A549 (cell line): ENCODE measurements at regions not wholly inside any gene's neighbourhood (a gene's known extent, or its start where the extent isn't known, plus 50 kb on each side); places are given as distances from the start of the nearest gene placed in this dataset.

ENCODE experiments used
- ATAC-seq, 2 experiments: fragments of 200-7000 bp in 1 of 2; fragments of >200 bp in 1 of 2; cut with Nextera tagmentation in 1 of 2; cut with Tn5 transposase in 1 of 2; 3 replicates each; pipeline versions ENCODE4 v1.8.0 to v1.9.1; 2018 to 2020; ENCODE audit warnings: mild to moderate bottlenecking in 1 of 2, moderate library complexity in 1 of 2
- CTCF ChIA-PET: fragments of 300-600 bp; sonication (Branson Sonifier 250); formaldehyde crosslinking; extraction: SDS; loops from one replicate; lab custom pipeline; 2021; ENCODE audit warnings: antibody characterized with exemption, inconsistent platforms; lab: Yijun Ruan, JAX
- POLR2A ChIA-PET: fragments of 350-600 bp; formaldehyde crosslinking; extraction: SDS; loops from one replicate; lab custom pipeline; 2021; ENCODE audit warnings: antibody characterized with exemption, inconsistent platforms; lab: Yijun Ruan, JAX
- DNase-seq, 2 experiments: peaks; one replicate each; pipeline versions ENCODE4 v3.0.0 to v3.0.0-alpha.2; 2011 to 2016; ENCODE audit warnings: low read depth in 1 of 2, low spot score in 1 of 2
- FAIRE-seq: peaks from 2 replicates; lab custom pipeline; 2011; peaks lifted over from hg19 to GRCh38; lab: Jason Lieb, UNC
- H3K27ac ChIP-seq, 2 experiments: fragments of >200 bp; sonication (Bioruptor Twin); formaldehyde crosslinking; 3 replicates each; pipeline ENCODE4 v1.5.1; 2016 to 2017
- H3K4me1 ChIP-seq: fragments of >200 bp; sonication (Bioruptor Twin); formaldehyde crosslinking; 3 replicates; pipeline ENCODE4 v1.6.1; 2016
- H3K4me2 ChIP-seq: fragments of >200 bp; sonication (Bioruptor Twin); formaldehyde crosslinking; 3 replicates; pipeline ENCODE4 v1.6.1; 2016
- H3K4me3 ChIP-seq: fragments of >200 bp; sonication (Bioruptor Twin); formaldehyde crosslinking; 3 replicates; pipeline ENCODE4 v1.5.1; 2016
- H3K9me3 ChIP-seq: fragments of >200 bp; sonication (Bioruptor Twin); formaldehyde crosslinking; 3 replicates; pipeline ENCODE4 v1.6.1; 2016
- BCL3 ChIP-seq: fragments of >200 bp; sonication (Bioruptor Twin); formaldehyde crosslinking; IDR thresholded peaks from 3 replicates; pipeline ENCODE4 v1.6.1; 2016
- CHD4 ChIP-seq: fragments of 200-600 bp; sonication (generic); IDR thresholded peaks from 2 replicates; pipeline ENCODE4 v1.6.1; 2016; ENCODE audit warnings: antibody characterized with exemption, mild to moderate bottlenecking, borderline replicate concordance
- CTCF ChIP-seq: fragments of >200 bp; sonication (Bioruptor Twin); formaldehyde crosslinking; IDR thresholded peaks from 3 replicates; pipeline ENCODE4 v1.5.1; 2016
- ELK1 ChIP-seq: fragments of 150-350 bp; IDR thresholded peaks from 2 replicates; pipeline ENCODE4 v1.6.1; 2014; ENCODE audit warnings: low read depth, mild to moderate bottlenecking, low read length
- EP300 ChIP-seq, 2 experiments: fragments of >200 bp; sonication (Bioruptor Twin); formaldehyde crosslinking; IDR thresholded peaks; 2 replicates in 1 of 2; 3 replicates in 1 of 2; pipeline ENCODE4 v1.6.1; 2016 to 2017
- ESRRA ChIP-seq: fragments of 150-350 bp; IDR thresholded peaks from 2 replicates; pipeline ENCODE4 v1.6.1; 2014; ENCODE audit warnings: mild to moderate bottlenecking, low read length, borderline replicate concordance
- FOXS1 ChIP-seq: fragments of 250-450 bp; sonication (Bioruptor Pico); IDR thresholded peaks from 2 replicates; pipeline ENCODE4 v1.5.0; 2020; ENCODE audit warnings: mild to moderate bottlenecking, moderate library complexity
- GATA3 ChIP-seq: IDR thresholded peaks from 2 replicates; pipeline ENCODE4 v1.6.1; 2012; ENCODE audit warnings: borderline replicate concordance
- HDAC2 ChIP-seq: fragments of 200-600 bp; sonication (generic); IDR thresholded peaks from 2 replicates; pipeline ENCODE4 v1.6.1; 2016
- HOXA7 ChIP-seq: fragments of 250-450 bp; sonication (Bioruptor Pico); IDR thresholded peaks from 2 replicates; pipeline ENCODE4 v1.5.0; 2020; ENCODE audit warnings: mild to moderate bottlenecking, moderate library complexity
- HOXB13 ChIP-seq: fragments of 250-450 bp; sonication (Bioruptor Pico); IDR thresholded peaks from 2 replicates; pipeline ENCODE4 v1.5.0; 2020; ENCODE audit warnings: low read depth, mild to moderate bottlenecking, moderate library complexity
- HOXB5 ChIP-seq: fragments of 250-450 bp; sonication (Bioruptor Pico); IDR thresholded peaks from 2 replicates; pipeline ENCODE4 v1.5.0; 2020; ENCODE audit warnings: mild to moderate bottlenecking, moderate library complexity
- KDM1A ChIP-seq: fragments of 200-600 bp; sonication (generic); IDR thresholded peaks from 2 replicates; pipeline ENCODE4 v1.6.1; 2016; ENCODE audit warnings: low read depth, mild to moderate bottlenecking
- KDM5A ChIP-seq: fragments of 200-600 bp; sonication (generic); IDR thresholded peaks from 2 replicates; pipeline ENCODE4 v1.6.1; 2016; ENCODE audit warnings: antibody characterized with exemption, mild to moderate bottlenecking
- MAFK ChIP-seq: fragments of 450-650 bp; IDR thresholded peaks from 2 replicates; pipeline ENCODE4 v1.6.1; 2014; ENCODE audit not compliant: partially characterized antibody
- MAX ChIP-seq: IDR thresholded peaks from 2 replicates; pipeline ENCODE4 v1.6.1; 2012
- MAZ ChIP-seq: fragments of 150-350 bp; IDR thresholded peaks from 2 replicates; pipeline ENCODE4 v1.6.1; 2014; ENCODE audit warnings: antibody characterized with exemption, low read depth, low read length, borderline replicate concordance
- MYC ChIP-seq: IDR thresholded peaks from 2 replicates; pipeline ENCODE4 v1.6.1; 2012; ENCODE audit warnings: mild to moderate bottlenecking, inconsistent platforms, low read length, improper control_type of control experiment, borderline replicate concordance
- PBX3 ChIP-seq: IDR thresholded peaks from 2 replicates; pipeline ENCODE4 v1.6.1; 2012
- RAD21 ChIP-seq, 2 experiments: fragments of >200 bp in 1 of 2; sonication (Bioruptor Twin) in 1 of 2; formaldehyde crosslinking in 1 of 2; IDR thresholded peaks in 1 of 2; conservative IDR thresholded peaks in 1 of 2; 2 replicates in 1 of 2; 3 replicates in 1 of 2; pipeline ENCODE4 v1.6.1; 2012 to 2018; ENCODE audit warnings: inconsistent platforms in 1 of 2
- RARB ChIP-seq: fragments of 250-450 bp; sonication (Bioruptor Pico); IDR thresholded peaks from 2 replicates; pipeline ENCODE4 v1.8.0; 2021; ENCODE audit warnings: mild to moderate bottlenecking, moderate library complexity
- RNF2 ChIP-seq: fragments of 200-600 bp; sonication (generic); IDR thresholded peaks from 2 replicates; pipeline ENCODE4 v1.6.1; 2016; ENCODE audit warnings: low read depth, mild to moderate bottlenecking, antibody characterized with exemption, moderate library complexity, borderline replicate concordance
- USF2 ChIP-seq: fragments of 450-650 bp; IDR thresholded peaks from 2 replicates; pipeline ENCODE4 v1.6.1; 2014; ENCODE audit warnings: antibody characterized with exemption
- ZFP36 ChIP-seq: fragments of 450-650 bp; IDR thresholded peaks from 2 replicates; pipeline ENCODE4 v1.6.1; 2014; ENCODE audit warnings: borderline replicate concordance; ENCODE audit not compliant: partially characterized antibody
- WGBS: methylation state at CpG from one replicate; pipeline ENCODE4 v1.1.6; 2017; ENCODE audit errors: missing lambda C conversion rate; 5-methylcytosine and 5-hydroxymethylcytosine counted together
- TF ChIP-seq, protein P1 (sequence below): fragments of 250-450 bp; sonication (Bioruptor Pico); IDR thresholded peaks from 2 replicates; pipeline ENCODE4 v1.5.0; 2020; ENCODE audit warnings: low read depth, mild to moderate bottlenecking, moderate library complexity

- 37% methylated on average over 2 of the region's 2 CpGs for WGBS
- no peak for DNase-seq
- CTCF ChIA-PET, result interaction anchor here (1.7 kb wide), 1 partner anchor 10 kb away, joined by 4 read pairs; no protein-coding TSS in a partner anchor
- H3K9me3 ChIP-seq, result no peaks in the 10 kb centered on the region
- no peak overlapping the region for H3K4me3 ChIP-seq
- H3K27ac ChIP-seq, result no peak overlapping the region
- H3K4me1 ChIP-seq, result no peaks in the 10 kb centered on the region
- POLR2A ChIA-PET, result no interaction called here
- no peak overlapping the region for H3K4me2 ChIP-seq
- FAIRE-seq, result no peak
- TF ChIP-seq RNF2, result no peak
- TF ChIP-seq ELK1, result no peak
- TF ChIP-seq CTCF, result no peak
- TF ChIP-seq PBX3, result no peak
- TF ChIP-seq HOXA7 (CRISPR knock-in tag), result no peak
- TF ChIP-seq BCL3, result no peak
- no peak for TF ChIP-seq MAZ
- TF ChIP-seq RAD21 (conservative IDR thresholded peaks at IDR 0.05 in 1 of 2, IDR thresholded peaks at IDR 0.05 in 1 of 2), result no peak
- TF ChIP-seq HDAC2, result no peak
- no peak for TF ChIP-seq USF2
- TF ChIP-seq ZFP36, result no peak
- TF ChIP-seq CHD4, result no peak
- no peak for TF ChIP-seq MAFK
- no peak for TF ChIP-seq ESRRA
- no peak for TF ChIP-seq MAX
- TF ChIP-seq KDM1A, result no peak
- no peak for ATAC-seq
Measured at GRCh38 chr2:220373878-220374277, 746.4 kb downstream of the SLC4A3 start.

GRCh38 chr2:220374282-220374681, 746.9 kb downstream of the SLC4A3 start:
- no peak overlapping the region for H3K27ac ChIP-seq
- WGBS, result 30% methylated on average over 2 of the region's 2 CpGs
- H3K4me1 ChIP-seq, result no peaks in the 10 kb centered on the region
- H3K9me3 ChIP-seq, result no peaks in the 10 kb centered on the region
- no peak for FAIRE-seq
- CTCF ChIA-PET, result no interaction called here
- ATAC-seq, result no peak
- TF ChIP-seq CHD4, result no peak
- TF ChIP-seq FOXS1 (CRISPR knock-in tag), result no peak
- TF ChIP-seq HOXB5 (CRISPR knock-in tag), result no peak
- TF ChIP-seq MAFK, result no peak
- no peak for TF ChIP-seq RARB
- no peak for TF ChIP-seq HOXB13 (CRISPR knock-in tag)
- TF ChIP-seq EP300 (IDR thresholded peaks at IDR 0.05), result no peak
- TF ChIP-seq, protein P1, sequence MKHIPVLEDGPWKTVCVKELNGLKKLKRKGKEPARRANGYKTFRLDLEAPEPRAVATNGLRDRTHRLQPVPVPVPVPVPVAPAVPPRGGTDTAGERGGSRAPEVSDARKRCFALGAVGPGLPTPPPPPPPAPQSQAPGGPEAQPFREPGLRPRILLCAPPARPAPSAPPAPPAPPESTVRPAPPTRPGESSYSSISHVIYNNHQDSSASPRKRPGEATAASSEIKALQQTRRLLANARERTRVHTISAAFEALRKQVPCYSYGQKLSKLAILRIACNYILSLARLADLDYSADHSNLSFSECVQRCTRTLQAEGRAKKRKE (CRISPR knock-in tag), result no peak
- no peak for TF ChIP-seq MYC
- TF ChIP-seq KDM5A, result no peak
- no peak for TF ChIP-seq GATA3
- TF ChIP-seq HDAC2, result no peak
- H3K4me3 ChIP-seq, result no peak overlapping the region
- no peak for DNase-seq
- H3K4me2 ChIP-seq, result no peak overlapping the region
- POLR2A ChIA-PET, result no interaction called here
